RWPE2 (cell line): ENCODE measurements at regions not wholly inside any gene's neighbourhood (a gene's known extent, or its start where the extent isn't known, plus 50 kb on each side); places are given as distances from the start of the nearest gene placed in this dataset.
"Not testable (repeated sequence)": the region's sequence is repeated elsewhere in the genome, so short reads cannot be mapped to it uniquely, and the experiment has no call there.

ENCODE experiments used
- ATAC-seq: fragments of 200-7000 bp; cut with Tn5 transposase; 3 replicates; pipeline ENCODE4 v1.9.1; 2021; ENCODE audit warnings: low read depth
- DNase-seq: peaks from one replicate; pipeline ENCODE4 v3.0.0-alpha.2; 2020; ENCODE audit warnings: low spot score
- H3K27ac ChIP-seq: fragments of 450-650 bp; 2 replicates; pipeline ENCODE4 v1.5.1; 2017; ENCODE audit warnings: mild to moderate bottlenecking; ENCODE audit not compliant: poor library complexity, severe bottlenecking
- H3K27me3 ChIP-seq: fragments of 250-450 bp; sonication (Bioruptor Pico); 2 replicates; pipeline ENCODE4 v1.5.1; 2021; ENCODE audit warnings: mild to moderate bottlenecking, moderate library complexity; ENCODE audit not compliant: insufficient read depth, poor library complexity, severe bottlenecking
- H3K36me3 ChIP-seq: fragments of 250-450 bp; sonication (Bioruptor Pico); 2 replicates; pipeline ENCODE4 v1.5.1; 2020; ENCODE audit warnings: low read depth, mild to moderate bottlenecking, moderate library complexity
- H3K4me1 ChIP-seq: fragments of 250-450 bp; sonication (Bioruptor Pico); 2 replicates; pipeline ENCODE4 v1.5.1; 2021; ENCODE audit warnings: mild to moderate bottlenecking, moderate library complexity; ENCODE audit not compliant: insufficient read depth, poor library complexity, severe bottlenecking
- H3K4me3 ChIP-seq: fragments of 250-450 bp; sonication (Bioruptor Pico); 2 replicates; pipeline ENCODE4 v1.5.1; 2021; ENCODE audit warnings: mild to moderate bottlenecking, moderate library complexity; ENCODE audit not compliant: severe bottlenecking
- H3K9me3 ChIP-seq: fragments of 250-450 bp; sonication (Bioruptor Pico); 2 replicates; pipeline ENCODE4 v1.5.1; 2021; ENCODE audit warnings: mild to moderate bottlenecking, moderate library complexity; ENCODE audit not compliant: severe bottlenecking
- CTCF ChIP-seq: fragments of 450-650 bp; IDR thresholded peaks from one replicate; pipeline ENCODE4 v1.5.1; 2017; ENCODE audit warnings: mild to moderate bottlenecking, moderate library complexity; ENCODE audit not compliant: poor library complexity, severe bottlenecking

GRCh38 chr10:7108141-7108540, 302.7 kb downstream of the SFMBT2 start:
- TF ChIP-seq CTCF, result no peak
- Histone ChIP-seq H3K4me3 (no peak overlapping the region), H3K27ac (no peak overlapping the region), H3K4me1 (peaks cover 7% of the 10 kb centered on the region), H3K36me3 (no peaks in the 10 kb centered on the region), H3K9me3 (no peaks in the 10 kb centered on the region), H3K27me3 (no peaks in the 10 kb centered on the region)
- ATAC-seq (no peak), DNase-seq (no peak)

GRCh38 chr10:7107285-7107684, 303.5 kb downstream of the SFMBT2 start:
- Histone ChIP-seq H3K9me3 (no peaks in the 10 kb centered on the region), H3K4me3 (no peak overlapping the region), H3K27ac (no peak overlapping the region), H3K4me1 (peaks cover 7% of the 10 kb centered on the region), H3K36me3 (no peaks in the 10 kb centered on the region), H3K27me3 (no peaks in the 10 kb centered on the region)
- no peak for TF ChIP-seq CTCF
- DNase-seq (no peak), ATAC-seq (no peak)

DNA sequence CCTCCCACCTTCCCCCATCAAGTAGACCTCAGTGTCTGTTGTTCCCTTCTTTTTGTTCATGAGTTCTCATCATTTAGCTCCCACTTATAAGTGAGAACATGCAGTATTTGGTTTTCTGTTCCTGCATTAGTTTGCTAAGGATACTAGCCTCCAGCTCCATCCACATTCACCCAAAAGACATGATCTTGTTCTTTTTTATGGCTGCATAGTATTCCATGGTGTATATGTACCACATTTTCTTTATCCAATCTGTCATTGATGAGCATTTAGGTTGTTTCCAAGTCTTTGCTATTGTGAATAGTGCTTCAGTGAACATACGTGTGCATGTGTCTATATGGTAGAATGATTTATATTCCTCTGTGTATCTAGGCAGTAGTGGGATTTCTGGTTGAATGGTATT, 306.5 kb downstream of the SFMBT2 start:
- H3K36me3 ChIP-seq, H3K4me1 ChIP-seq, H3K4me3 ChIP-seq, DNase-seq, H3K27ac ChIP-seq, ATAC-seq, H3K27me3 ChIP-seq, H3K9me3 ChIP-seq: not testable (repeated sequence)

DNA sequence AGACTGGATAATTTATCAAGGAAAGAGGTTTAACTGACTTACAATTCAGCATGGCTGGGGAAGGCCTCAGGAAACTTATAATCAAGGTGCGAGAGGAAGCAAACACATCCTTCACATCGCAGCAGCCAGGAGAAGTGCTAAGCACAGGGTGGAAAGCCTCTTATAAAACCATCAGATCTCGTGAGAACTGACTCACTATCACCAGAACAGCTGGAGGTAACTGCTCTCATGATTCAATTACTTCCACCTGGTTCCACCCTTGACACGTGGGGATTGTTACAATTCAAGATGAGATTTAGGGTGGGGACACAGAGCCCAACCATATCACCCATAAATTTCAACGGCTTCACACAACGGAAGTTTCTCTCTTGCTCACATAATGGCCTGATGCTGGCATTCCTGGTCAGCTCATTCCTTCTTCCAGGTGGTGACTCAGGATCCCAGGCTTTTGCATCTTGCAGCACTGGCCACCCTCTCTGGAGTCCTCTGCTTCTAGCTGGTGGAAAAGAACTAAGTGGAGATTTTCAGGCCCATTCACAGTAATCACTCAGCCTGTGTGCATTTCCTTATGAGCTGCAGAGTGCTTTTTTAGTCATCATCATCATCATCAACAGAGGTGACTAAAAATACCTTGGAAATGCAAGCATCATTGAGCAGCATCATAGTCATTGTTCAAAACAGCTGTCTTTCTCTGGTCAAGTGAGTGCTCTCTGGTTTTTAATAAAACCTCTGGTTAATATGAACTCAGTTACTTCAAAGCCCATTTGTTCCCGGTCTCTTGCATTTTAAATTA, 308.1 kb downstream of the SFMBT2 start:
- H3K4me1 ChIP-seq, result no peaks in the 10 kb centered on the region
- H3K4me3 ChIP-seq, result no peak overlapping the region
- peaks cover 4% of the 10 kb centered on the region for H3K27me3 ChIP-seq
- no peaks in the 10 kb centered on the region for H3K36me3 ChIP-seq
- DNase-seq (no peak), ATAC-seq (no peak)
- no peaks in the 10 kb centered on the region for H3K9me3 ChIP-seq
- TF ChIP-seq CTCF, result no peak
- H3K27ac ChIP-seq, result no peak overlapping the region

DNA sequence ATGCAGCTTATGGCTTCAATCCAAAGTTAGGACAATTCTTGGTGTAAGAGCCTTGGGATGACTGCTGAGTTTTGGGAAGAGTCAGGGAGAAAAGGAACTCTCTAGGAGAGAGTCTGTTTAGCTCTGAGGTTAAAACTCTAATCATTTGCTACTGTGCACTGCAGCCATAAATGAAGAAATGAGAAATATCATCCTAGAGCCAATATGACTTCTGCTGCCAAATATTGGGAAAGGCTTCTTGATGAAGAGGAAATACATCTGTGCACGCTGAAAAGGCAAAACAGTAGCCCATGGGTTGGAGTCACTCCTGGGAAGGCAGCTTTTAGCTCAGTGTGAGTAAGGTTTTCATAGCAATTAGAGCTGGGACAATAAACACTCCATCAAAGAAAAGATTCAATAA, 308.8 kb downstream of the SFMBT2 start:
- Histone ChIP-seq H3K36me3 (no peaks in the 10 kb centered on the region), H3K27me3 (peaks cover 4% of the 10 kb centered on the region), H3K4me3 (no peak overlapping the region), H3K27ac (no peak overlapping the region), H3K9me3 (no peaks in the 10 kb centered on the region), H3K4me1 (no peaks in the 10 kb centered on the region)
- no peak for TF ChIP-seq CTCF
- ATAC-seq (no peak), DNase-seq (no peak)
